Kidney (tissue), 13 donors: ENCODE measurements at regions not wholly inside any gene's neighbourhood (a gene's known extent, or its start where the extent isn't known, plus 50 kb on each side); places are given as distances from the start of the nearest gene placed in this dataset.
A peak's percentile ranks its signal among the peaks of the same experiment; 100 is the strongest.

Experiments
- DNase-seq, 5 donors: peaks; one replicate each; pipeline ENCODE4 v3.0.0-alpha.2; 2013 to 2020
- FAIRE-seq: peaks from 2 replicates; lab custom pipeline; 2012; peaks lifted over from hg19 to GRCh38; lab: Jason Lieb, UNC
- H3K27ac ChIP-seq, 2 donors: one replicate each; pipeline ENCODE4 v1.7.0; 2013; ENCODE audit warnings: low read depth in 2 of 2, low read length in 2 of 2, inconsistent platforms in 1 of 2
- H3K27me3 ChIP-seq: one replicate; pipeline ENCODE4 v1.7.1; 2013; ENCODE audit warnings: low read length, inconsistent platforms; ENCODE audit not compliant: control insufficient read depth, insufficient read depth
- H3K36me3 ChIP-seq, 3 donors: one replicate each; pipeline versions ENCODE4 v1.7.0 to v1.7.1; 2013; ENCODE audit warnings: low read length in 3 of 3, control low read depth in 1 of 3, inconsistent platforms in 1 of 3; ENCODE audit not compliant: insufficient read depth in 3 of 3, control insufficient read depth in 2 of 3
- H3K4me1 ChIP-seq, 3 donors: one replicate each; pipeline versions ENCODE4 v1.7.0 to v1.7.1; 2013; ENCODE audit warnings: low read length in 3 of 3, inconsistent platforms in 1 of 3, low read depth in 1 of 3; ENCODE audit not compliant: control insufficient read depth in 2 of 3, insufficient read depth in 2 of 3
- H3K4me3 ChIP-seq, 3 donors: one replicate each; pipeline versions ENCODE4 v1.7.0 to v1.8.1; 2013; ENCODE audit warnings: low read length in 3 of 3, control low read depth in 1 of 3, inconsistent platforms in 1 of 3
- H3K9ac ChIP-seq, 3 donors: one replicate each; pipeline versions ENCODE4 v1.7.0 to v1.7.1; 2013; ENCODE audit warnings: low read length in 3 of 3, control low read depth in 1 of 3, inconsistent platforms in 1 of 3
- H3K9me3 ChIP-seq, 3 donors: one replicate each; pipeline versions ENCODE4 v1.7.0 to v1.7.1; 2013; ENCODE audit warnings: low read length in 3 of 3, control low read depth in 1 of 3, inconsistent platforms in 1 of 3; ENCODE audit not compliant: control insufficient read depth in 2 of 3, insufficient read depth in 1 of 3
- CTCF ChIP-seq: IDR thresholded peaks from 3 replicates; pipeline ENCODE4 v1.5.1; 2012; ENCODE audit warnings: mild to moderate bottlenecking, moderate library complexity, borderline replicate concordance; ENCODE audit not compliant: insufficient read depth; ENCODE audit errors: extremely low read depth
- intact Hi-C: fragments of 100-400 bp; cut with DNase I; formaldehyde crosslinking; loops from one replicate; pipeline ENCODE4 v1.11.1; 2022
- donor health status: control.
- donor health status: control.
- donor health status: control.
- donor health status: control.
- donor health status: control.
- donor health status: DM: yes; HTN: yes; CAD: no.
- donor health status: Normal renal cell carcinoma (clear cell type).

DNA sequence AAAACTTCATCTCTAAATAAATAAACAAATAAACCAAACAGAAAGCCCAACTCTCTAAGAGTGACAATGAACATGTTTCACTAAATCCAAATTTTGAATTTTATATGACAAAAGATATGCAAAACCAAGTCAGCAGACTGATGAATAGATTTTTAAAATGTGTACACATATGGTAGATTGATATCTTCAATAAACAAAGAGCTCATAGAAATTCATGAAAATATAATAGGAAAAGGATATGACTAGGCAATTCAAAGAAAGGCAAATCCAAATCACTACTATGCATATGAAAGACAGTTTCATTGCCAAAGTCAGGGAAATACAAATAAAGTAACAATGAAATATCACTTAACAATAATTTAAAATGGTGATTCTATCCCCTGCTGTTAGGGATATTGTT, 63.7 kb upstream of the NBEA start:
- FAIRE-seq (no peak), DNase-seq (no peak)
- H3K36me3 ChIP-seq, result no peaks in the 10 kb centered on the region

GRCh38 chr13:34879851-34880250, 62.2 kb upstream of the NBEA start:
- Histone ChIP-seq H3K27ac (no peak overlapping the region), H3K9ac (no peak overlapping the region), H3K36me3 (no peaks in the 10 kb centered on the region), H3K9me3 (no peaks in the 10 kb centered on the region), H3K4me3 (no peak overlapping the region), H3K27me3 (no peaks in the 10 kb centered on the region), H3K4me1 (no peaks in the 10 kb centered on the region)
- intact Hi-C loops, result no loop called here
- no peak for FAIRE-seq
- no peak for TF ChIP-seq CTCF
- DNase-seq, result no peak

More for the DNA sequence above, 63.7 kb upstream of the NBEA start:
- Histone ChIP-seq H3K27me3 (no peaks in the 10 kb centered on the region), H3K9ac (no peak overlapping the region), H3K9me3 (no peaks in the 10 kb centered on the region), H3K4me3 (no peak overlapping the region), H3K4me1 (no peaks in the 10 kb centered on the region), H3K27ac (no peak overlapping the region)
- intact Hi-C loops, result no loop called here
- TF ChIP-seq CTCF, result no peak

DNA sequence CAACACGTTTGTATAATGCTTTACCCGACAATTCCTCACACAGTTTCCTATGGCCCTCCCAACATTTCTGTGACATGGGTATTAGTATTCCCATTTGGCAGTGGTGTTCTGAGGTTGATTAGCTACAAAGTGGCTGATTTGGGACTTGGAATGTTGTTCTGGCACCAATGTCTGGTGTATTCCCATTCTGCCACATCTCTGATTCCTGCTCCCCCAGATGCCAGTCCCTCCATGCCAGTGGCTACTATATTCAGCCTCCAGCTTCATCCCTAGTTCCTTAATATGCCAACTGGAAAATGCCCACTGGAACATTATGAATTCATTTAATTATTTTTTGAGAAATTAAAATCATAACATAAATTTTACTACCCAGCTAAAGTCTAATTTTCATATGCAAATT, 60.6 kb upstream of the NBEA start:
- H3K27ac ChIP-seq, result no peak overlapping the region
- H3K9ac ChIP-seq, result no peak overlapping the region
- no peak for TF ChIP-seq CTCF
- H3K36me3 ChIP-seq, result no peaks in the 10 kb centered on the region
- no peak overlapping the region for H3K4me3 ChIP-seq
- no peaks in the 10 kb centered on the region for H3K9me3 ChIP-seq
- intact Hi-C loops, result no loop called here
- DNase-seq (no peak), FAIRE-seq (no peak)
- no peaks in the 10 kb centered on the region for H3K4me1 ChIP-seq
- H3K27me3 ChIP-seq, result no peaks in the 10 kb centered on the region

DNA sequence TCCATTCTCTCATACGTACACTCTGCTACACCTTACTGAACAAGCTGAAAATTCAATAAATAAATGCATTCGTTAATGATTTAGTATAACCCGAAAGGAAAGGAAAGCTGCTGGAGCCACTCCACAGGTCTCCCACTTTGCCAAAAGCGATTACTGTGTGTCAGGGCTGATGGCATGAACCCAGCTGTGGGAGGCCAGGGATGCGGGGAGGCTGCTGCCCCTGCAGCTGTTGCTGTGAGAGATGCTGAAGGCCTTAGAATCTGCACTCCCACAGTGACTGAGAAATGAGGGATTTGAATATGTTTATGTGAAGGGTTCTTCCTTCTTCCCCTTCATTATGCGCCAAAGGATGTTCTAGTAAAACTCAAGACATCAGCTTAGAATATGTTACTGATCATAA, 58.7 kb upstream of the NBEA start:
- Histone ChIP-seq H3K36me3 (no peaks in the 10 kb centered on the region), H3K4me1 (no peaks in the 10 kb centered on the region), H3K9ac (no peak overlapping the region), H3K27me3 (no peaks in the 10 kb centered on the region), H3K27ac (no peak overlapping the region), H3K9me3 (no peaks in the 10 kb centered on the region), H3K4me3 (no peak overlapping the region)
- DNase-seq (peak in 1 of 5 donors; percentile 22), FAIRE-seq (no peak)
- TF ChIP-seq CTCF, result no peak
- intact Hi-C loops, result no loop called here
